HEK293T (cell line): ENCODE measurements at regions not wholly inside any gene's neighbourhood (a gene's known extent, or its start where the extent isn't known, plus 50 kb on each side); places are given as distances from the start of the nearest gene placed in this dataset.

ENCODE experiments used
- CTCF ChIA-PET: fragments of 350-600 bp; formaldehyde crosslinking; extraction: SDS; loops from one replicate; lab custom pipeline; 2021; ENCODE audit warnings: antibody characterized with exemption, inconsistent platforms; lab: Yijun Ruan, JAX
- POLR2A ChIA-PET: fragments of 350-600 bp; formaldehyde crosslinking; extraction: SDS; loops from one replicate; lab custom pipeline; 2020; ENCODE audit warnings: antibody characterized with exemption, inconsistent platforms; lab: Yijun Ruan, JAX
- DNase-seq: peaks from one replicate; pipeline ENCODE4 v3.0.0; 2012; ENCODE audit warnings: mixed read lengths; ENCODE audit errors: extremely low spot score
- ARNT ChIP-seq: fragments of 450-650 bp; IDR thresholded peaks from 2 replicates; pipeline ENCODE4 v1.6.1; 2017; ENCODE audit warnings: mild to moderate bottlenecking
- BHLHE40 ChIP-seq: fragments of 450-650 bp; IDR thresholded peaks from 2 replicates; pipeline ENCODE4 v1.6.1; 2016; ENCODE audit warnings: mild to moderate bottlenecking, moderate library complexity, borderline replicate concordance
- CTBP1 ChIP-seq: fragments of 450-650 bp; IDR thresholded peaks from 2 replicates; pipeline ENCODE4 v1.6.1; 2016; ENCODE audit warnings: borderline replicate concordance
- ELF4 ChIP-seq: fragments of 450-650 bp; IDR thresholded peaks from 2 replicates; pipeline ENCODE4 v1.6.1; 2017; ENCODE audit warnings: antibody characterized with exemption
- FOXA1 ChIP-seq: fragments of 450-650 bp; IDR thresholded peaks from 2 replicates; pipeline ENCODE4 v1.6.1; 2016; ENCODE audit warnings: mild to moderate bottlenecking
- FOXK2 ChIP-seq: fragments of 450-650 bp; IDR thresholded peaks from 2 replicates; pipeline ENCODE4 v1.6.1; 2016; ENCODE audit warnings: mild to moderate bottlenecking
- FOXM1 ChIP-seq: fragments of 450-650 bp; IDR thresholded peaks from 2 replicates; pipeline ENCODE4 v1.6.1; 2017; ENCODE audit warnings: mild to moderate bottlenecking, borderline replicate concordance
- HDGF ChIP-seq: fragments of 450-650 bp; IDR thresholded peaks from 2 replicates; pipeline ENCODE4 v1.6.1; 2017; ENCODE audit warnings: antibody characterized with exemption, borderline replicate concordance
- L3MBTL2 ChIP-seq: fragments of 450-650 bp; conservative IDR thresholded peaks from 2 replicates; pipeline ENCODE4 v1.6.1; 2016; ENCODE audit warnings: mild to moderate bottlenecking
- LEF1 ChIP-seq: fragments of 450-650 bp; IDR thresholded peaks from 2 replicates; pipeline ENCODE4 v1.6.1; 2017; ENCODE audit warnings: mild to moderate bottlenecking, borderline replicate concordance
- NFRKB ChIP-seq: fragments of 450-650 bp; IDR thresholded peaks from 2 replicates; pipeline ENCODE4 v1.6.1; 2016; ENCODE audit warnings: mild to moderate bottlenecking, moderate library complexity
- PKNOX1 ChIP-seq: fragments of 450-650 bp; IDR thresholded peaks from 2 replicates; pipeline ENCODE4 v1.6.1; 2016
- SP1 ChIP-seq: fragments of 450-650 bp; IDR thresholded peaks from 2 replicates; pipeline ENCODE4 v1.6.1; 2017
- SUZ12 ChIP-seq: fragments of 450-650 bp; IDR thresholded peaks from 2 replicates; pipeline ENCODE4 v1.6.1; 2016; ENCODE audit warnings: mild to moderate bottlenecking
- TARDBP ChIP-seq: fragments of 450-650 bp; IDR thresholded peaks from 2 replicates; pipeline ENCODE4 v1.6.1; 2016
- ZNF384 ChIP-seq: fragments of 450-650 bp; IDR thresholded peaks from 2 replicates; pipeline ENCODE4 v1.6.1; 2016

DNA sequence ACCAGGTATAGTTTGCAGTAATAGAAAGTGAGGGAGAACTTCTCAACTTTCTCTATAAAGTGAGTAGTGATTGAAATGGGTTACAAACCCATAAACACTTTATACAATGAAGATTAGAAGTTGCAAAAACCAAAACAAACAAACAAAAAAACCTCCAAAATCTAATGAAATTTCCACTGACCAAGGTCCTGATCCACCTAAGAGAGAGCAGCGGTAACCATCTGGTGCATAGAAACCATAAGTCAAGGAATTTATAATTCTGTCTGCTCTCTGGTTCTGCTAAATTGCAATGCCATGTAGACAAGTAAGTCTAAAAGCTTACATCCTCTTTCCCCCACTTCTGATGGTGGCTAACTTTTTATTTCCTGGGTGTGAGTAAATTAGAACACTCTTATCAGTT lies 463.4 kb downstream of the EFNB2 start:
- ChIA-PET POLR2A (no interaction called here), CTCF (no interaction called here)
- no peak for DNase-seq
- TF ChIP-seq HDGF = no peak
- TF ChIP-seq FOXM1 = no peak
- TF ChIP-seq ELF4 = no peak
- TF ChIP-seq BHLHE40 = no peak
- TF ChIP-seq NFRKB = no peak
- no peak for TF ChIP-seq ZNF384
- TF ChIP-seq FOXK2 = no peak
- TF ChIP-seq FOXA1 = no peak
- no peak for TF ChIP-seq PKNOX1
- no peak for TF ChIP-seq SUZ12
- TF ChIP-seq ARNT = no peak
- TF ChIP-seq LEF1 = no peak
- no peak for TF ChIP-seq CTBP1
- no peak for TF ChIP-seq SP1

DNA sequence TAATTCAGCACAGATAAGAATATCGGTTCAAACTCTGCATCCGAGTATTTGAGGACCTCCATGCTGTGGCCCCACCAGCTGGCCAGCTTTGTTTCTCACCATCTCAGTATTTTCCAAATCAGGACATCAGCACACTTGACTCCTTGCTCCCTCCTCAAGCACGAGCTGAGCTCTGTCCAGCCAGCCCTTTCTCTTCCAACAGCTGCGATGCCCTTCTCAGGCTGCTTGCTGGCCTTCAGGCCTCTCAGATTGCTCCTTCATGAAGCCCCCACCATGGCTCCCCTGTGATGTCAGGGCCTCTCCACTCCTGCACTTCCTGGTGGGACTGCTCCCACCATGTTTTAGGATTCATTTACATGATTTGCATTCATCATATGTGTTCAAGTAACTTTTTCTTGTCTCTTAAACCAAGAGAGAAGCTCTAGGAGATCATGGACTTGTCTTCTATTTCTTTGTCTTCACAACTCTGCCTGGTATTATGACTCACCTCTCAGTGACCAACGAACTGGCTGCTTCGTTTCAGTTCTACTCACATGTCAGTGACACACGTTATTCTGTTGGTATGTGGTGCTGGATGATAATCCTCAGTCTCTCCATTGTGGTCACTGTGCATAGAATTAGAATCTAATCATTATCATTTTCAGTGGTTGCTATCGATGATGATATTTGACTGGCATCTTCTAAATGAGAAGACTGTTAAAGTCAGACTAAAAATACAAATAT lies 471.7 kb downstream of the EFNB2 start:
- DNase-seq = no peak

GRCh38 chr13:106061781-106062180 lies 473.7 kb downstream of the EFNB2 start:
- CTCF ChIA-PET = no interaction called here
- TF ChIP-seq HDGF = no peak
- TF ChIP-seq PKNOX1 = no peak
- POLR2A ChIA-PET = no interaction called here
- DNase-seq = no peak

More for the DNA sequence above, 471.7 kb downstream of the EFNB2 start:
- TF ChIP-seq ZNF384 = no peak
- TF ChIP-seq FOXK2 = no peak
- no peak for TF ChIP-seq ELF4
- TF ChIP-seq HDGF = no peak
- no peak for TF ChIP-seq PKNOX1
- no peak for TF ChIP-seq L3MBTL2
- TF ChIP-seq NFRKB = no peak
- no peak for TF ChIP-seq FOXA1
- no peak for TF ChIP-seq ARNT
- no peak for TF ChIP-seq SP1
- no peak for TF ChIP-seq BHLHE40
- no peak for TF ChIP-seq TARDBP
- TF ChIP-seq LEF1 = no peak
- TF ChIP-seq FOXM1 = no peak
- no peak for TF ChIP-seq SUZ12
- ChIA-PET CTCF (no interaction called here), POLR2A (no interaction called here)

GRCh38 chr13:106056851-106057250 lies 478.6 kb downstream of the EFNB2 start:
- DNase-seq = no peak
- ChIA-PET CTCF (no interaction called here), POLR2A (no interaction called here)
- TF ChIP-seq SP1 = no peak

GRCh38 chr13:106052200-106052767 lies 483.2 kb downstream of the EFNB2 start:
- POLR2A ChIA-PET = no interaction called here
- TF ChIP-seq HDGF (no peak), CTBP1 (no peak), FOXA1 (no peak), TARDBP (no peak), BHLHE40 (no peak), SP1 (no peak), LEF1 (no peak), ELF4 (no peak), FOXM1 (no peak), SUZ12 (no peak), PKNOX1 (no peak)
- CTCF ChIA-PET = no interaction called here
- no peak for DNase-seq

- DNase-seq = no peak
- ChIA-PET POLR2A (no interaction called here), CTCF (no interaction called here)
- TF ChIP-seq SUZ12 (no peak), NFRKB (no peak), PKNOX1 (no peak), FOXM1 (no peak)
Measured at GRCh38 chr13:106049171-106049570, 486.3 kb downstream of the EFNB2 start.
